HG03039 (cell line): ENCODE measurements at regions not wholly inside any gene's neighbourhood (a gene's known extent, or its start where the extent isn't known, plus 50 kb on each side); places are given as distances from the start of the nearest gene placed in this dataset.
"Not testable (repeated sequence)": the region's sequence is repeated elsewhere in the genome, so short reads cannot be mapped to it uniquely, and the experiment has no call there.

Source experiments
- ATAC-seq: cut with Tn5 transposase; IDR thresholded peaks from one replicate; pipeline ENCODE4 v1.9.1; 2021; ENCODE audit warnings: mild to moderate bottlenecking, moderate library complexity; ENCODE audit not compliant: unreplicated experiment

DNA sequence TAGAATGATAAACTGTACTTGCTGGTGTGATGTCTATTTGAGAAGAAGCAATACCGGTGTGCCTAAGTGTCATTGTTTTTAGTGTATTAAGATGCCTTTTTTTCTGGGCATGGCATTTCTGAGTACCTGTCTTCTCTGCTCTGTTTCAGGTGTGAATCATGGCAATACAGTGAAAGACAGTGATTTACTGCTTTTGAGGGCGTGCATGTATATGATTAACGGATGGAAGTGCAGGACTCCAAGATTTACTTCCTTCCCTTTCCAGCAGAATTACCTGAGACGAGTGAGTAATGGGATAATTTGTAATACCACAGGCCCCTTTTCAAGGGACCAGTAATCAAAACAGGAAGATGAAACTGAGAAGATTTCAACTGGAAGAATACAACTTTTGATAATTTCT, 315.8 kb downstream of the SOX4 start:
- no peak for ATAC-seq

GRCh38 chr6:21911208-21911607, 317.7 kb downstream of the SOX4 start:
- ATAC-seq: no peak

- ATAC-seq: no peak
These were observed 318.7 kb downstream of the SOX4 start for GRCh38 chr6:21912151-21912832.

- no peak for ATAC-seq
These were observed 320.8 kb downstream of the SOX4 start for GRCh38 chr6:21914121-21914973.

DNA sequence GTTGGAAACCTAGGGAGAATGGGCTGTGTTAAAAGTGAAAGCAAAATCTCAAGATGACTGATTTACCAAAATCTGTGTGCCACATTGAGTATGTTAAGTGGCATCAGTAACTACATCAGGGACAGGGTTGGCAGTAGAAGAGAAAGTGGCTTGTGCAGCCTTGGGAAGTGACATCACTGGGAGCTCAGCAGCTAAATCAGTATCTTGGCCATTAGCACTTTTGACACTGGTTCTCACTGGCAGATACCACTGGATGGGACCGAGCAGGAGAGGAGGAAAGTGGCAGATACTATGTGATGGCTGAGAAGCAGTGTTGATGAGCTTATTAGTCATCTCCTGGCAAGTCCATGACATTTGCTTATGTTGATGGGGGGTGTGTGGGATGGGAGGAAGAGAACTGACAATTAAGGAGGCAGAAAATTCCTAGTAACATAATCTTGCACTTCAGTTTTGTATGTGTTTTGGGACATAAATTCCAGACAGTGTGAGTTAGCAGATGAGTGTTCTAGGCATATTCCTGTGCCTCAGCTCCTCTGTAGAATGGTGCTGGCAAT, 322.2 kb downstream of the SOX4 start:
- no peak for ATAC-seq

- ATAC-seq: no peak
These were observed 324.5 kb downstream of the SOX4 start for GRCh38 chr6:21918041-21918440.

GRCh38 chr6:21918666-21919065, 325.1 kb downstream of the SOX4 start:
- ATAC-seq: no peak

GRCh38 chr6:21922086-21922485, 328.5 kb downstream of the SOX4 start:
- no peak for ATAC-seq

DNA sequence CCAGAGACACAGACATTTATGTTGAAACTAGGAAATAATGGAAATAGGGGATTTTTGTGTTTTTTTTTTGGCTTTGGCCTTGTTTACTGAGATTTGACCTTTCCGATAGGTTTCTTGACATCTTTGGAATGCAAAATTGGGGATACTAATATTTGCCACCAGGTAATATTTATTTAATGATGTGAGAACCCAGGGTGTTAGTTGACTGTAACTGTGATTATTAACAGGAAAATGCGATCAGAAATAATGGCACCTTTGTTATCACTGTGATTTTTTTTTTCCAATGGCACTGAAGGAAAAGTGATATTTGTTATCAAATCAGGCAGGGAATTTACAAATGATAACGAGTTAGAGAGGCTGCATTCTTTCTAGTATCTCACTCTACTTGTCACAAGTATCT, 330.5 kb downstream of the SOX4 start:
- no peak for ATAC-seq

- no peak for ATAC-seq
These were observed 335.3 kb downstream of the SOX4 start for GRCh38 chr6:21928827-21929226.

- no peak for ATAC-seq
These were observed 338.2 kb downstream of the SOX4 start for GRCh38 chr6:21931641-21932335.

GRCh38 chr6:21933351-21933750, 339.8 kb downstream of the SOX4 start:
- ATAC-seq: no peak

GRCh38 chr6:21935142-21935541, 341.6 kb downstream of the SOX4 start:
- ATAC-seq: no peak

GRCh38 chr6:21935561-21936028, 342.0 kb downstream of the SOX4 start:
- no peak for ATAC-seq

- no peak for ATAC-seq
These were observed 343.9 kb downstream of the SOX4 start for GRCh38 chr6:21937466-21937865.

GRCh38 chr6:21939066-21939465, 345.5 kb downstream of the SOX4 start:
- ATAC-seq: not testable (repeated sequence)

DNA sequence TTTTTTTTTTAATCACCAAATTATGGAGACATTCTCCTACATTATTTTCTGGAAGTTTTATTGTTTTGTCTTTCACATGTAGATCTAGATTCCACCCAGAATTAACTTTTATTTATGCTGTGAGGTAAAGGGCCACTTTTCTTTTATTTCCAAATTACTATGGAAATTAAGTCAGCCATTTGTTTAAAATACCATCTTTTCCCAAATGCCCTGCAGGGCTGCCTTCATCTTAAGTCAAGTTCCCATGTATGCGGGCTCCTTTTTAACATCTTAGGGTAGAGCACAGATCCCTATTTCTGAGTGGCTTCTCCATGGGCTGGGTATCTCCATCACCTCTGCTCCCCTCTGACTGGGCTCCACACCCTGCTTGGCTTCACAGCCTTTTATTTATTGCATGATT, 348.4 kb downstream of the SOX4 start:
- no peak for ATAC-seq

DNA sequence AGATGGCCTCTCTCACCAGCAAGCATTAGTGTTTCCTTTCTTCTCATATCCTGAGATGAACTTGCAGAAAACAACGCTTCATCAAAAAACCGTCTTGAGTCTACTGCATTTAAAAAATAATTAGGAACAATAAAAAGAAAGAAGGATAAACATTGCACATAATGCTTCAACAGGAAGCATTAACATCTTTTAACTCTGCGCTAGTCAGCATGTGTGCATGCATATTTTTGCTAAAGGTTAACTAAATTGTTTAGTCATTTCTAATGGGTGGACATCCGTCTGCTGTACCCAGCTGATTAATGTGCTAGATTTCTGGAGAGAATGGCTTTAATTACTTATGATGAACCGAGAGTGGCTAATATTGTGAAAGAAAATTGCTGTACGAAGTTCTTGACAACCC, 349.3 kb downstream of the SOX4 start:
- no peak for ATAC-seq

GRCh38 chr6:21946298-21946783, 350.5 kb downstream of the PRL start:
- no peak for ATAC-seq

- ATAC-seq: not testable (repeated sequence)
These were observed 349.6 kb downstream of the PRL start for GRCh38 chr6:21947227-21947626.

GRCh38 chr6:21947731-21948386, 349.0 kb downstream of the PRL start:
- ATAC-seq: no peak
